Subcutaneous abdominal adipose tissue (tissue), 5 donors: ENCODE measurements at regions not wholly inside any gene's neighbourhood (a gene's known extent, or its start where the extent isn't known, plus 50 kb on each side); places are given as distances from the start of the nearest gene placed in this dataset.

ENCODE experiments used
- H3K27ac ChIP-seq: one replicate; pipeline ENCODE4 v1.7.0; 2013; ENCODE audit warnings: low read depth, mild to moderate bottlenecking, inconsistent platforms, low read length, moderate library complexity
- H3K27me3 ChIP-seq, 5 donors: one replicate each; pipeline ENCODE4 v1.7.0; 2013; ENCODE audit warnings: low read length in 5 of 5, inconsistent platforms in 1 of 5; ENCODE audit not compliant: control insufficient read depth in 5 of 5, insufficient read depth in 4 of 5
- H3K36me3 ChIP-seq, 5 donors: one replicate each; pipeline ENCODE4 v1.7.0; 2013; ENCODE audit warnings: low read length in 5 of 5; ENCODE audit not compliant: control insufficient read depth in 5 of 5, insufficient read depth in 5 of 5
- H3K4me1 ChIP-seq, 5 donors: one replicate each; pipeline ENCODE4 v1.7.0; 2013; ENCODE audit warnings: low read length in 5 of 5, mild to moderate bottlenecking in 3 of 5, moderate library complexity in 1 of 5; ENCODE audit not compliant: control insufficient read depth in 5 of 5, insufficient read depth in 5 of 5
- H3K4me3 ChIP-seq, 5 donors: one replicate each; pipeline ENCODE4 v1.7.0; 2013; ENCODE audit warnings: low read length in 5 of 5, low read depth in 1 of 5
- H3K9ac ChIP-seq, 5 donors: one replicate each; pipeline ENCODE4 v1.7.0; 2013; ENCODE audit warnings: low read length in 5 of 5, mild to moderate bottlenecking in 4 of 5, moderate library complexity in 3 of 5
- H3K9me3 ChIP-seq, 5 donors: one replicate each; pipeline ENCODE4 v1.7.0; 2013; ENCODE audit warnings: low read length in 5 of 5; ENCODE audit not compliant: control insufficient read depth in 5 of 5
- donor health status: healthy.
- donor health status: healthy.
- donor health status: healthy.
- donor health status: healthy.
- donor health status: healthy.

DNA sequence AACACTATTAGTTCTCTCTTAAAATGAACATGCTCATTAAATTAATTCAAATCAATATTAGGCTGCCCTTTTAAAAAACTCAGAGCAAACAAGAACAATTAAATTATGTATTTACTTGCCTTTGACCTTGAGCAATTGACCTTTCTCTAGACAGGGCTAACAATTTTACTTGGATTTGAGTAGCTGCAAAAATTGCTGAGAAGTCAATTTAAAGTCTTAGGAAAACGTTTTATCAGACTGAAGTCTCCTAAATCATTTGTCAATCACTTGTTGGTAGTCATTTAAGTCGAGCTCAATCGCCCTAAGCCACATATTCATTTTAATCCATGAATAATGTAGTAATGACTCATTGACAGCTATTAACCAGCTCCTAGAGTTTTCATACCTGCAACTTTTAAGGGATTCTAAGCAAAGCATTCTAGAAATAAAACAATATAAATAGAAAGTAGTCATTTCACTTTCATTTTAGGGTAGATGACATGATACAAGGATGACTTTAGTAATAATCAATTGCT lies 84.9 kb upstream of the SEC61G start:
- Histone ChIP-seq H3K27me3 (no peaks in the 10 kb centered on the region), H3K36me3 (no peaks in the 10 kb centered on the region), H3K27ac (no peak overlapping the region), H3K4me3 (no peak overlapping the region), H3K4me1 (peaks cover 1 to 24% (median 18%) of the 10 kb centered on the region in 5 donors), H3K9me3 (no peaks in the 10 kb centered on the region), H3K9ac (no peak overlapping the region)

DNA sequence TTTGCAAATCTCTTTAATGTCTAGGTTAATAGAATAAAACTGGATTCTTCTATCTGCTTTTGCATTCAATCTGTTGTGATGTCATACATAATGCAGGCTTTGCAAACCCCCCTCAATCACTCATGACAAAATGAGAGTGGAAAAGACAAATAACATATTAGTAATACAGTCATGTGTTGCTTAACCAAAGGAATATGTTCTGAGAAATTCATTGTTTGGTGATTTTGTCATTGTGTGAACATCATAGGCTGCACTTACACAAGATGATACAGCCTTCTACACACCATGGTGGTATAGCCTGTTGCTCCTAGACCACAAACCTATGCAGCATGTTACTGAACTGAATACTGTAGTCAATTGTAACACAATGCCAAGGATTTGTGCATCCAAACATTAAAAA lies 87.3 kb upstream of the SEC61G start:
- Histone ChIP-seq H3K36me3 (no peaks in the 10 kb centered on the region), H3K4me3 (no peak overlapping the region), H3K27me3 (no peaks in the 10 kb centered on the region), H3K27ac (no peak overlapping the region), H3K9me3 (no peaks in the 10 kb centered on the region), H3K4me1 (peaks cover 0 to 13% (median 8%) of the 10 kb centered on the region in 5 donors), H3K9ac (no peak overlapping the region)

DNA sequence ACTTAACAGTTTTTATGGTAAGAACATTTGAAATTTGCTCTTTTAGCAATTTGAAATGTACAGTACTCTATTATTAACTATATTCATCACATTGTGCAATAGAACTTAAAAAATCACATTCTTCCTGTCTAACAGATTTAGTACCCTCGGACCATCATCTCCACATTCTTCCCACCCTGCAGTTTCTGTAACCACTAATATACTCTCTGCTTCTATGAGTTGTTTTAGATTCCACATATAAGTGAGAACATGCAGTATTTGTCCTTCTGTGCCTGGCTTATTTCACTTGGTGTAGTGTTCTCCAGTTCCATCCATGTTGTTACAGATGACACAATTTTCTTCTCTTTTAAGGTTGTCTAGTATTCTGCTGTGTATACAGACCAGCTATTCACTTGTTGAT lies 88.9 kb upstream of the SEC61G start:
- H3K9me3 ChIP-seq: peaks cover 0 to 3% (median 0%) of the 10 kb centered on the region in 5 donors
- H3K27ac ChIP-seq: no peak overlapping the region
- no peaks in the 10 kb centered on the region for H3K27me3 ChIP-seq
- no peaks in the 10 kb centered on the region for H3K4me1 ChIP-seq
- H3K4me3 ChIP-seq: no peak overlapping the region
- no peaks in the 10 kb centered on the region for H3K36me3 ChIP-seq
- H3K9ac ChIP-seq: no peak overlapping the region

DNA sequence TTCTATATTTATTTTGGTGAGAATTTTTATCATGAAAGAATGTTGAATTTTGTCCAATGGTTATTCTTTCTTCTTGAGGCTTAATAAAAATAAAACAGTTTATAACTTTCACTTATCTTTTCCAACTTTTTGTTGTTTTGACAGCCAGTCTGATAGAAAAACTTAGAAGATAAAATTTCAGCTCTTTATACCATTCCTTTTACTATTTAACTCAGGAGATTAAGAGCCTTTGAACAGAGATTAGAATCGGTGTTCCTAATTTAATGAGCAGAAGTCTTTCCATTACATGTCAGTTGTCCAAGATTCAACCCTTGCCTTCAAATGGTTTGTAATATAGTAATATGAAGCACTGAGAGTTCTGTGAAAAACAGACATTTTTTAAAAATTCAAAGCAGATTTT lies 97.8 kb upstream of the SEC61G start:
- Histone ChIP-seq H3K4me3 (no peak overlapping the region), H3K36me3 (no peaks in the 10 kb centered on the region), H3K9me3 (peaks cover 0 to 3% (median 0%) of the 10 kb centered on the region in 5 donors), H3K9ac (no peak overlapping the region), H3K27ac (no peak overlapping the region), H3K27me3 (no peaks in the 10 kb centered on the region), H3K4me1 (peaks cover 0 to 7% (median 0%) of the 10 kb centered on the region in 5 donors)

DNA sequence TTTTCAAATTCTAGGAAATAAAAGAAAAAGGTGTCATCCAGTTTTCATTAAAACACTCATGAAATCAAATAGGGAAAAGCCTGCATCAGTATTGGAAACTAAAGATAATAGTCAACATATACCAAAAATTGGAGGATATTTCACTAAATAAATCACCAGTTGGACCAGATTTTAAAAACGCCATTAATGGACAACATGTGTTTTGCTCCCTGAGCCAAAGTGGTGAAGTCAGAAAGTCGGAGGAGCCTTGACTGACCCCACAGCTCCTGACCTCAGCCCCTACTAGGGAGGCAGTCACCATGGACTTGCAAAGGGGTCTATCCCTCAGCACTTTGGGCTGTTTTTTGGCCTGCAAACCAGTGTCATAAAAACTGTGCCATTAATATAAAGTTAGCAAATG lies 98.3 kb upstream of the SEC61G start:
- Histone ChIP-seq H3K9me3 (peaks cover 0 to 3% (median 0%) of the 10 kb centered on the region in 5 donors), H3K27me3 (no peaks in the 10 kb centered on the region), H3K36me3 (no peaks in the 10 kb centered on the region), H3K27ac (no peak overlapping the region), H3K9ac (no peak overlapping the region), H3K4me1 (peaks cover 0 to 7% (median 0%) of the 10 kb centered on the region in 5 donors), H3K4me3 (no peak overlapping the region)

DNA sequence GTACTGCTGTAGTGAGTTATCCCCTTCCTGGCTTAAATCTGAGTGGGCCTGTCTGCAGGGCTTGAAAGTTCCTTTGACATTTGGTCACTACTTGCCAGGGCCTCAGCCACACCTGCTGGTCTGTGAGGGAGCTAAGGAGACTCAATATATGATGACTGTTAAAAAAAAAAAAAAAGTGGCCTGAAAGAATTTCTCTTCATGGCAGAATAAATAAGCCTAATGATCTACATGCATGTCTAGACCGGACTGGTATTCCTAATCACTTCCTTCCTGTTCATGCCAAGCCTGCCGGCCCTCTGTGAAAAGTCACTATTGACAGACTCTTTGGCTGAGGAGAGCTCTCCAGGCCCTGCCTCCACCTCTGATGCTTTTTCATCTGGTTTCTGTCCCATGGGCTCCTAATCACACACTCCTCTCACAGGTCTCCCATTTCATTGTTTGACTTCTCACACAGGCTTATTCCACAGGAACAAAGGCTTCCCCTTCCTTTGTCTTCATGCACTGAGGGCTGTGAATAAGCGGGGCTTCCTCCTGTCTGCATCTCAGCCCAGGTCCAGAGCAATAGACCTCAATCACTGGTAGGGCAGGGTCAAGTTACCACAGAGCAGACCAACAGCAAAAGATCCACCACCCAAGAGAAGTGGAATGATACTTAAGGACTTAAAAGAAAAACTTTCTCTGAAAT lies 99.1 kb upstream of the SEC61G start:
- H3K9me3 ChIP-seq: no peaks in the 10 kb centered on the region
- H3K27me3 ChIP-seq: no peaks in the 10 kb centered on the region
- no peak overlapping the region for H3K9ac ChIP-seq
- H3K36me3 ChIP-seq: no peaks in the 10 kb centered on the region
- peaks cover 0 to 7% (median 0%) of the 10 kb centered on the region in 5 donors for H3K4me1 ChIP-seq
- no peak overlapping the region for H3K4me3 ChIP-seq
- H3K27ac ChIP-seq: no peak overlapping the region

DNA sequence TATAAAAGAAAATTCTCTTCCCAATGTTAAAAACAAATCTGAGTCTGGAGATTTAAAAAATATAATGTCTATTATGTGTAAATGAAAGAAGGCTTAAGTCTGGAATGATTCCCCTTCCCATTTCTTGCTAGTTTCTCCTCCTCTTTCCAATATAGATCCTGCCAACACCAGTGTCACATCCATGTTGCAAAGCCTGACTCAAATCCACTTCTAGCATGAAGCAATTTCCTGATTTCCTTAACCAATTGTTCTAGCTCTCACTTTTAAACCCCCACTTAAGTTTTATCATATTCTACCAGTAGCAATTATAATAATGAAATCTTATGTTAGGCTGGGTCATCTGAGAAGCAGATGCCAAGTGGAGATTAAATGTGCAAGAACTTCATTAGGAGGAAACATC lies 100.1 kb upstream of the SEC61G start:
- Histone ChIP-seq H3K36me3 (no peaks in the 10 kb centered on the region), H3K27ac (no peak overlapping the region), H3K9ac (no peak overlapping the region), H3K4me1 (peaks cover 0 to 7% (median 0%) of the 10 kb centered on the region in 5 donors), H3K9me3 (no peaks in the 10 kb centered on the region), H3K4me3 (no peak overlapping the region), H3K27me3 (no peaks in the 10 kb centered on the region)

DNA sequence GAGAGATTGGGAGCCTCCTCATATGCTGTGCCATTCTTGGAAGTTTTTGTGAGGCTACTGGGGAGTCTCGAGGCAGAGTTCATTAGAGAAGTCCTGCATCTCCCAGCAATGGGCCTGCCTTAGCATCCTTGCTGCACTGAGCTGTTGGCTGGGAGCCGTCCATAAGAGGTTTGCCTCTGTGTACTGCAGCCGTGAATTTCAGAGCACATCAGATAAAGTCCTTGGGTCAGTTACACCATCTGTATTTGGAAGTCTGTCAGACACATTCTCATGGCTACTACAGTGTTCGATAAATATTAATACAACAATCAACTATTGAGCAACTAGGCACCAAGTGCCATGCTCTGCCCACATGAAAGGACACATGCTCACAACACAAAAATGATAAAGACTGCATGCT lies 100.5 kb upstream of the SEC61G start:
- H3K4me3 ChIP-seq: no peak overlapping the region
- H3K9ac ChIP-seq: no peak overlapping the region
- no peak overlapping the region for H3K27ac ChIP-seq
- no peaks in the 10 kb centered on the region for H3K27me3 ChIP-seq
- no peaks in the 10 kb centered on the region for H3K9me3 ChIP-seq
- H3K36me3 ChIP-seq: no peaks in the 10 kb centered on the region
- H3K4me1 ChIP-seq: peaks cover 0 to 7% (median 0%) of the 10 kb centered on the region in 5 donors

DNA sequence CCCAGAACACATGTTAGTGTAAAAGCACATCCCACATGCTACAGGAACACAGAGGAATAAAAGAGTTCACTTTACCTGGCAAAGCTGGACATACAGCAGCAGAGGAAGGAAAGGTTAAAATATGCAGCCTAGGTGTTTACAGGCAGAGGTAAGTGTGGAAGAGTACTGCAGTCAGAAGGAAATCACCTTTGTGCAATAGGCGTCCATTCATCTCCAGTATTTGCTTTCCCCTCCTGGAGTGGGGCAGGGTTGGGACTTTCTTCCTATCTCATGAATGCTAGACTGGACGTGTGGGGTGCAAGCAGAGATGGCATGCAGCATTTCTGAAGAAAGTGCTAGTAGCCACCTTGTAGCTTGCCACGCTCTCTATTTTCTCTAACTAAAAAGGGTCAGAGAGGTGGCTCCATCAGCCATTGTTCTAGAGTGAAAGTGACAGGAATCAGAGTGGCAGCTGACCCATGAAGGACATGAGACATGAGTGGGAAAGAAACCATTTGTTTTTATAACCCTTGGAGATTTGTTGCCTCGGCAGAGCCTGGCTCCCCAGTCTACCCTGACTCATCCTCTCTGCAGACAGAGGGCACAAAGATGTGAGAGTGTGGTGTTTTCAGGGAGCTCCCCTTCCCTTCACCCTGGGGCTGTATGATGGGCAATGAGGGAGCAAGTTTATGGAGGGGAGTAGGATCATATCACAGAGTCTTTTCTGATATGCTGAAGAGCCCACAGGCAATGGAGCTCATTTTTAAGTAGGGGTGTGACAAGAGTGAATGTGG lies 101.2 kb upstream of the SEC61G start:
- Histone ChIP-seq H3K27ac (no peak overlapping the region), H3K9me3 (no peaks in the 10 kb centered on the region), H3K36me3 (no peaks in the 10 kb centered on the region), H3K4me1 (peaks cover 0 to 7% (median 0%) of the 10 kb centered on the region in 5 donors), H3K9ac (no peak overlapping the region), H3K27me3 (no peaks in the 10 kb centered on the region), H3K4me3 (no peak overlapping the region)

DNA sequence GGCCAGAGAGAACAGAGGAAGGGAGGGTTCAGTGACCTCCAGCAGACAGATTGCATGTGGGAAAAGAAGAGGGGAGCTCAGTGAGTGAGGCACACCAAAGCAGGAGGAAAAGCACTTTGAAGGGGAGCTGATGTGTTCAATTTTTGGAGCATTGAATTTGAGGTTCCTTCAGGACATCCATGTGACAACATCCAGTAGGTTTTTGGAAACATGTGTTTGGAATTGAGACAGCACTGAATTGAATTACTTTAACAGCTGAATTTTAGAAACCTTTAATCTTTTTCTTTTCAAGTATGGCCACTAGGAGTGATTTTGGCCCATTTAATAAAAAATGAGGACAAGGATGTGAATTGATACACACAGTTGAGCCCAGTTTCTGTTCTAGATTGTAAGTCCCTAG lies 101.8 kb upstream of the SEC61G start:
- Histone ChIP-seq H3K36me3 (no peaks in the 10 kb centered on the region), H3K9me3 (no peaks in the 10 kb centered on the region), H3K4me3 (no peak overlapping the region), H3K4me1 (peaks cover 0 to 7% (median 0%) of the 10 kb centered on the region in 5 donors), H3K27me3 (no peaks in the 10 kb centered on the region), H3K9ac (no peak overlapping the region), H3K27ac (no peak overlapping the region)
